Activated gamma-delta T cell treated with Interleukin-2 at 50 U/mL for 16 hours (primary cell): ENCODE measurements at regions not wholly inside any gene's neighbourhood (a gene's known extent, or its start where the extent isn't known, plus 50 kb on each side); places are given as distances from the start of the nearest gene placed in this dataset.
"Not testable (repeated sequence)": the region's sequence is repeated elsewhere in the genome, so short reads cannot be mapped to it uniquely, and the experiment has no call there.

Experiments used
- DNase-seq: peaks from one replicate; pipeline ENCODE4 v3.0.0-alpha.2; 2020

GRCh38 chr4:177251237-177251636, 58.4 kb upstream of the NEIL3 start:
- DNase-seq: no peak

GRCh38 chr4:177255359-177255758, 54.3 kb upstream of the NEIL3 start:
- no peak for DNase-seq

GRCh38 chr4:177256950-177257349, 52.7 kb upstream of the NEIL3 start:
- no peak for DNase-seq

DNA sequence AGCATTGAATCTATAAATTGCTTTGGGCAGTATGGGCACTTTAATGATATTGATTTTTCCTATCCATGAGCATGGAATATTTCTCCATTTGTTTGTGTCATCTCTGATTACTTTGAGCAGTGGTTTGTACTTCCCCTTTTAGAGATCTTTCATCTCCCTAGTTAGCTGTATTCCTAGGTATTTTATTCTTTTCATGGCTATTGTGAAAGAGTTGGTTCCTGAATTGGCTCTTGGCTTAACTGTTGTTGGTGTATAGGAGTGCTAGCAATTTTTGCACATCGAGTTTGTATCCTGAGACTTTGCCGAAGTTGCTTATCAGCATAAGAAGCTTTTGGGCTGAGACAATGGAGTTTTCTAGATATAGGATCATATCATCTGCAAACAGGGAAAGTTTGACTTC, 50.2 kb upstream of the NEIL3 start:
- not testable (repeated sequence) for DNase-seq
